ENCODE measurements at regions not wholly inside any gene's neighbourhood (a gene's known extent, or its start where the extent isn't known, plus 50 kb on each side); places are given as distances from the start of the nearest gene placed in this dataset.

DNA sequence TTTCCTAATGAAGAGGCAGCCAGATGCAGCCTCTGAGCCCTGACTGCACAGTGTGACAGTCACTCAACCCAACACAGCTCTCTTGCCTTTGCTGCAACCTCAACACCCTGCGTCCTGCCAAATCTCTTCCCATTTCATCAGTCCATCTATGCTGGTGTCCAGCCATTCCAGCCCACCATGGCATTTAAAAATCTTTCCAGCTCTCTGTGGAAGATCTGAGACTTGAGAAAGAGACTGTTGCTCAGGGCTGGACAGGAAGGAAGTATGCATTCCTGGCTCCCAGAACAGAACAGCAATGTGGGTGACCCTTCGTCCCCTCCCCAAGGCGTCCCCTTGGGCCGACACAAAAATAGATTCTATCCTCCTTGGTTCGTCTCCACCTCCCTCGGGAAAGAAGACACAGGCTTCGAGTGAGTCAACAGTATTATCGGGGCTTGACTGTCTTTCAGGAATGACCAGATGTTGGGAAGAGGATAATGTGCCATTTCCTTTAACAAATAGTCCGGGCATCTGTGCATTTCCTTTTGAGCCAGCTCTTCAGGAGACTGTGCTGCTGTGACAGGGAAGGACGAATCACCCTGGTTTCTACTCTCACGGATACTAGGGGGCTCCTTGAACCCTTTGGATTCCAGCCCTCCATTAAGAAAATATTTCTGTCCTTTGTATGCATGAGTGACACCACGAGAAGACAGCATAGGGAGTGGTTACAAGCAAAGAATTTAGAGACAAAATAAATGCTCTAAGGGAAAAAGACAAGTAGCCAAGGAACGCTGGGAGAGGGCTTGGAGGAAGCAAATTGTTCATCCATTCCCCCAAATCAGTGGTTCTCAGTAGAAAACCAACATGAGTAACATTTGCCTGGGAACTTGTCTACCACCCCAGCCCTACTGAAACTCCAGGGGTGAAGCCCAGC lies 111.4 kb upstream of the CDC42BPA start:
- no peak for DNase-seq
- Histone ChIP-seq H3K27ac (ENCODE audit: low read length) (no peak overlapping the region), H3K36me3 (ENCODE audit: control insufficient read depth, insufficient read depth, low read length) (no peaks in the 10 kb centered on the region), H3K4me3 (ENCODE audit: low read length) (no peak overlapping the region), H3K4me1 (ENCODE audit: control insufficient read depth, insufficient read depth, low read length) (no peaks in the 10 kb centered on the region), H3K27me3 (ENCODE audit: control insufficient read depth, insufficient read depth, low read length) (no peaks in the 10 kb centered on the region), H3K9me3 (ENCODE audit: control insufficient read depth, insufficient read depth, low read length) (no peaks in the 10 kb centered on the region)
- H3K4me1 Mint-ChIP-seq = no peaks in the 10 kb centered on the region
- TF ChIP-seq, protein P1, sequence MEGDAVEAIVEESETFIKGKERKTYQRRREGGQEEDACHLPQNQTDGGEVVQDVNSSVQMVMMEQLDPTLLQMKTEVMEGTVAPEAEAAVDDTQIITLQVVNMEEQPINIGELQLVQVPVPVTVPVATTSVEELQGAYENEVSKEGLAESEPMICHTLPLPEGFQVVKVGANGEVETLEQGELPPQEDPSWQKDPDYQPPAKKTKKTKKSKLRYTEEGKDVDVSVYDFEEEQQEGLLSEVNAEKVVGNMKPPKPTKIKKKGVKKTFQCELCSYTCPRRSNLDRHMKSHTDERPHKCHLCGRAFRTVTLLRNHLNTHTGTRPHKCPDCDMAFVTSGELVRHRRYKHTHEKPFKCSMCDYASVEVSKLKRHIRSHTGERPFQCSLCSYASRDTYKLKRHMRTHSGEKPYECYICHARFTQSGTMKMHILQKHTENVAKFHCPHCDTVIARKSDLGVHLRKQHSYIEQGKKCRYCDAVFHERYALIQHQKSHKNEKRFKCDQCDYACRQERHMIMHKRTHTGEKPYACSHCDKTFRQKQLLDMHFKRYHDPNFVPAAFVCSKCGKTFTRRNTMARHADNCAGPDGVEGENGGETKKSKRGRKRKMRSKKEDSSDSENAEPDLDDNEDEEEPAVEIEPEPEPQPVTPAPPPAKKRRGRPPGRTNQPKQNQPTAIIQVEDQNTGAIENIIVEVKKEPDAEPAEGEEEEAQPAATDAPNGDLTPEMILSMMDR (IDR thresholded peaks at IDR 0.05) = no peak
- H3K4me3 Mint-ChIP-seq = no peak overlapping the region
- no peak overlapping the region for H3K27ac Mint-ChIP-seq
- intact Hi-C loops (cut with micrococcal nuclease) = no loop called here
- no peaks in the 10 kb centered on the region for H3K9me3 Mint-ChIP-seq
- ATAC-seq = no peak
- 74% methylated on average over 13 of the region's 13 CpGs for WGBS (ENCODE audit: insufficient coverage)
- H3K36me3 Mint-ChIP-seq = no peaks in the 10 kb centered on the region
- H3K27me3 Mint-ChIP-seq (ENCODE audit: low read depth in 2 of 2) = peaks cover 10 to 22% of the 10 kb centered on the region in 2 donors

DNA sequence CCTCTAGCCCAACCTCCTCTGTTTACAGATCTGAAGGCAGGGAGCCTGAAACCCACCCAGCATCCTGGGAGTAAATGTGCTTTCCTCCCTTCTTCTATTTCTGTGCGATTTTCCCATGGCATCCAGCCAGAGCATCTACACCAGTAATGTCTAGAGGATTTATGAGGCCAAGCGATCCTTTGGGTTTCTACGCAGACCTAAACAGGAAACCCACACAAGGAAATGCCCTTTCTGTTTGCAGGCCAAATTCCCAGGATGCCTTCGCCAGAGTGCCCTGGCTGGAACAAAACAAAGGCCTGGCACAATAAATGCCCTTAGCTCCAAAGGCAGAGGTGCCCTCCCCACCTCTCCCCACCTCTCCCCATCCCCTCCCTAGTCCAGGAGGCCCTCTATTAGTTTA lies 110.5 kb upstream of the CDC42BPA start:
- no peaks in the 10 kb centered on the region for H3K9me3 Mint-ChIP-seq
- Histone ChIP-seq H3K9me3 (ENCODE audit: control insufficient read depth, insufficient read depth, low read length) (no peaks in the 10 kb centered on the region), H3K27me3 (ENCODE audit: control insufficient read depth, insufficient read depth, low read length) (no peaks in the 10 kb centered on the region), H3K4me3 (ENCODE audit: low read length) (no peak overlapping the region), H3K36me3 (ENCODE audit: control insufficient read depth, insufficient read depth, low read length) (no peaks in the 10 kb centered on the region), H3K27ac (ENCODE audit: low read length) (no peak overlapping the region), H3K4me1 (ENCODE audit: control insufficient read depth, insufficient read depth, low read length) (no peaks in the 10 kb centered on the region)
- no peaks in the 10 kb centered on the region for H3K4me1 Mint-ChIP-seq
- no peak overlapping the region for H3K4me3 Mint-ChIP-seq
- intact Hi-C loops (cut with micrococcal nuclease) = no loop called here
- TF ChIP-seq, protein P1 (IDR thresholded peaks at IDR 0.05) = no peak
- H3K27ac Mint-ChIP-seq = no peak overlapping the region
- 24% methylated on average over 4 of the region's 4 CpGs for WGBS (ENCODE audit: insufficient coverage)
- H3K27me3 Mint-ChIP-seq (ENCODE audit: low read depth in 2 of 2) = peaks cover 10 to 29% of the 10 kb centered on the region in 2 donors
- no peaks in the 10 kb centered on the region for H3K36me3 Mint-ChIP-seq
- DNase-seq (no peak), ATAC-seq (no peak)

DNA sequence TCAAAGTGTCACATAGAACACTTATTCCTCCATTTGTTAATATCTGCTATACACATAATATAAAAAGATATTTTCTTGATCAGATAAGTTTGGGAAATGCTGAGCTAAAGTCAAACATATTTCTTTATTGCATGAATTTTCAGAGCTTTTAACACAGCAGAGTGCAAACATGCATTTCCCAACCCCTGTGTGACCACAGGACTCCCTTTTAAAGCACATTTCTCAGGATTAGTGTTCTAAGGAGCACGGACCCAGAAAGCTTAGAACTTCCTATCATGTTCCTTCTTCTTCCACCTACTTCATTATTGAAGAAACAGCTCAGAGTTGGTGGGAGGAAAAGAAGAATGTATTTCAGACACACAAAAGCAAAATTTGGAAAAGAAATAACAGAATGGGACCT lies 109.1 kb upstream of the CDC42BPA start:
- no peak overlapping the region for H3K4me3 ChIP-seq (ENCODE audit: low read length)
- no peaks in the 10 kb centered on the region for H3K9me3 ChIP-seq (ENCODE audit: control insufficient read depth, insufficient read depth, low read length)
- Mint-ChIP-seq H3K27me3 (ENCODE audit: low read depth in 2 of 2) (peaks cover 14 to 29% of the 10 kb centered on the region in 2 donors), H3K36me3 (no peaks in the 10 kb centered on the region), H3K4me1 (no peaks in the 10 kb centered on the region), H3K9me3 (no peaks in the 10 kb centered on the region), H3K27ac (no peak overlapping the region), H3K4me3 (no peak overlapping the region)
- no peak for ATAC-seq
- TF ChIP-seq, protein P1 (IDR thresholded peaks at IDR 0.05) = no peak
- intact Hi-C loops (cut with micrococcal nuclease) = no loop called here
- H3K4me1 ChIP-seq (ENCODE audit: control insufficient read depth, insufficient read depth, low read length) = no peaks in the 10 kb centered on the region
- H3K36me3 ChIP-seq (ENCODE audit: control insufficient read depth, insufficient read depth, low read length) = no peaks in the 10 kb centered on the region
- H3K27me3 ChIP-seq (ENCODE audit: control insufficient read depth, insufficient read depth, low read length) = no peaks in the 10 kb centered on the region
- DNase-seq = no peak
- H3K27ac ChIP-seq (ENCODE audit: low read length) = no peak overlapping the region
- WGBS (ENCODE audit: insufficient coverage) = no CpG with 5 or more reads among the region's 1 CpG

DNA sequence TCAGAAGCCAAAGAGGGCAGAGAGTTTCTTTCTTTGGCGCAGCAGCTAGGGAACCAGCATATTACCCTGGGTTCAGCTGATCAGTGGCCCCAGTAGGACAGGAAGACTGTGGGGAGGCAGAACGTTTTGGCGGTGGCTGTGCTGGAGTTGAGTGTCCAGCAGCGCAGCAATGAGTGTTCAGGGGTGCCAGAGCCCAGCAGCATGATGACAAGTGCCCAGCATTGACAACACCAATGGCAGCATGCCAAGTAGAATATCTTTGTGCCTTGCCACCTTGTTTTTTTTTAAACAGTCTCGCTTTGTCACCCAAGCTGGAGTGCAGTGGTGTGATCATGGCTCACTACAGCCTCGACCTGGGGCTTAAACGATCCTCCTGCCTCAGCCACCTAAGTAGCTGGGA lies 106.7 kb upstream of the CDC42BPA start:
- DNase-seq = no peak
- no peaks in the 10 kb centered on the region for H3K27me3 ChIP-seq (ENCODE audit: control insufficient read depth, insufficient read depth, low read length)
- H3K4me3 ChIP-seq (ENCODE audit: low read length) = no peak overlapping the region
- WGBS (ENCODE audit: insufficient coverage) = 95% methylated on average over 7 of the region's 7 CpGs
- no peak overlapping the region for H3K27ac ChIP-seq (ENCODE audit: low read length)
- H3K36me3 Mint-ChIP-seq = no peaks in the 10 kb centered on the region
- H3K4me1 ChIP-seq (ENCODE audit: control insufficient read depth, insufficient read depth, low read length) = no peaks in the 10 kb centered on the region
- H3K27ac Mint-ChIP-seq = no peak overlapping the region
- H3K36me3 ChIP-seq (ENCODE audit: control insufficient read depth, insufficient read depth, low read length) = no peaks in the 10 kb centered on the region
- TF ChIP-seq, protein P1 (IDR thresholded peaks at IDR 0.05) = no peak
- H3K27me3 Mint-ChIP-seq (ENCODE audit: low read depth in 2 of 2) = peaks cover 15 to 35% of the 10 kb centered on the region in 2 donors
- no peaks in the 10 kb centered on the region for H3K9me3 ChIP-seq (ENCODE audit: control insufficient read depth, insufficient read depth, low read length)
- H3K9me3 Mint-ChIP-seq = no peaks in the 10 kb centered on the region
- H3K4me1 Mint-ChIP-seq = no peaks in the 10 kb centered on the region
- intact Hi-C loops (cut with micrococcal nuclease) = no loop called here
- no peak for ATAC-seq
- no peak overlapping the region for H3K4me3 Mint-ChIP-seq

Measured in natural killer cell (primary cell).